ENCODE measurements at regions not wholly inside any gene's neighbourhood (a gene's known extent, or its start where the extent isn't known, plus 50 kb on each side); places are given as distances from the start of the nearest gene placed in this dataset.

DNA sequence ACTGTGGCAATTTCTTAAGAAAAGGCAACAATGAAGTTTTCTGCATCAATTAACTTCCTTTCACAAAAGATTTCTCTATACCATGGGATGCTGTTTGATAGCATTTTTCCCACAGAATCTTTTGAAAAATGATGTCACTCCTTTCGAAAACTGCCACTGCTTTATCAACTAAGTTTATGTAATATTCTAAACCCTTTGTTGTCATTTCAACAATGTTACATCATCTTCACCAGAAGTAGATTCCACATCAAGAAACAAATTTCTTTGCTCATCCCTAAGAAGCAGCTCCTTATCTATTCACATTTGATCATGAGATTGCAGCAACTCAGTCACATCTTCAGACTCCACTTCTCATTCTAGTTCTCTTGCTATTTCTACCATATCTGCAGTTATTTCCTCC lies 116.1 kb upstream of the KCND3 start:
- no peak for TF ChIP-seq TAF1 (IDR thresholded peaks at IDR 0.05; ENCODE audit: low read depth)
- TF ChIP-seq, protein P1, sequence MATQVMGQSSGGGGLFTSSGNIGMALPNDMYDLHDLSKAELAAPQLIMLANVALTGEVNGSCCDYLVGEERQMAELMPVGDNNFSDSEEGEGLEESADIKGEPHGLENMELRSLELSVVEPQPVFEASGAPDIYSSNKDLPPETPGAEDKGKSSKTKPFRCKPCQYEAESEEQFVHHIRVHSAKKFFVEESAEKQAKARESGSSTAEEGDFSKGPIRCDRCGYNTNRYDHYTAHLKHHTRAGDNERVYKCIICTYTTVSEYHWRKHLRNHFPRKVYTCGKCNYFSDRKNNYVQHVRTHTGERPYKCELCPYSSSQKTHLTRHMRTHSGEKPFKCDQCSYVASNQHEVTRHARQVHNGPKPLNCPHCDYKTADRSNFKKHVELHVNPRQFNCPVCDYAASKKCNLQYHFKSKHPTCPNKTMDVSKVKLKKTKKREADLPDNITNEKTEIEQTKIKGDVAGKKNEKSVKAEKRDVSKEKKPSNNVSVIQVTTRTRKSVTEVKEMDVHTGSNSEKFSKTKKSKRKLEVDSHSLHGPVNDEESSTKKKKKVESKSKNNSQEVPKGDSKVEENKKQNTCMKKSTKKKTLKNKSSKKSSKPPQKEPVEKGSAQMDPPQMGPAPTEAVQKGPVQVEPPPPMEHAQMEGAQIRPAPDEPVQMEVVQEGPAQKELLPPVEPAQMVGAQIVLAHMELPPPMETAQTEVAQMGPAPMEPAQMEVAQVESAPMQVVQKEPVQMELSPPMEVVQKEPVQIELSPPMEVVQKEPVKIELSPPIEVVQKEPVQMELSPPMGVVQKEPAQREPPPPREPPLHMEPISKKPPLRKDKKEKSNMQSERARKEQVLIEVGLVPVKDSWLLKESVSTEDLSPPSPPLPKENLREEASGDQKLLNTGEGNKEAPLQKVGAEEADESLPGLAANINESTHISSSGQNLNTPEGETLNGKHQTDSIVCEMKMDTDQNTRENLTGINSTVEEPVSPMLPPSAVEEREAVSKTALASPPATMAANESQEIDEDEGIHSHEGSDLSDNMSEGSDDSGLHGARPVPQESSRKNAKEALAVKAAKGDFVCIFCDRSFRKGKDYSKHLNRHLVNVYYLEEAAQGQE (IDR thresholded peaks at IDR 0.05; ENCODE audit: low read depth), result no peak
- TF ChIP-seq EP300 (IDR thresholded peaks at IDR 0.05; ENCODE audit: borderline replicate concordance), result no peak
- TF ChIP-seq RAD21 (IDR thresholded peaks at IDR 0.05; ENCODE audit: low read depth), result no peak
- no peak for TF ChIP-seq ZBTB7A (IDR thresholded peaks at IDR 0.05; ENCODE audit: low read depth)
- TF ChIP-seq CREB1 (IDR thresholded peaks at IDR 0.05; ENCODE audit: low read depth), result no peak
- TF ChIP-seq, protein P2, sequence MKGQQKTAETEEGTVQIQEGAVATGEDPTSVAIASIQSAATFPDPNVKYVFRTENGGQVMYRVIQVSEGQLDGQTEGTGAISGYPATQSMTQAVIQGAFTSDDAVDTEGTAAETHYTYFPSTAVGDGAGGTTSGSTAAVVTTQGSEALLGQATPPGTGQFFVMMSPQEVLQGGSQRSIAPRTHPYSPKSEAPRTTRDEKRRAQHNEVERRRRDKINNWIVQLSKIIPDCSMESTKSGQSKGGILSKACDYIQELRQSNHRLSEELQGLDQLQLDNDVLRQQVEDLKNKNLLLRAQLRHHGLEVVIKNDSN (IDR thresholded peaks at IDR 0.05), result no peak
- TF ChIP-seq, protein P3, sequence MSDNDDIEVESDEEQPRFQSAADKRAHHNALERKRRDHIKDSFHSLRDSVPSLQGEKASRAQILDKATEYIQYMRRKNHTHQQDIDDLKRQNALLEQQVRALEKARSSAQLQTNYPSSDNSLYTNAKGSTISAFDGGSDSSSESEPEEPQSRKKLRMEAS (IDR thresholded peaks at IDR 0.05), result no peak
- no peak for TF ChIP-seq FOXM1 (IDR thresholded peaks at IDR 0.05; ENCODE audit: borderline replicate concordance, low read depth)
- TF ChIP-seq NFIC (IDR thresholded peaks at IDR 0.05), result no peak
- TF ChIP-seq CEBPB (IDR thresholded peaks at IDR 0.05), result no peak
- TF ChIP-seq YY1 (IDR thresholded peaks at IDR 0.05; ENCODE audit: low read depth), result no peak
- TF ChIP-seq TCF12 (IDR thresholded peaks at IDR 0.05; ENCODE audit: low read depth), result no peak

Measured in Ishikawa (cell line).